K562 (cell line): ENCODE measurements at regions not wholly inside any gene's neighbourhood (a gene's known extent, or its start where the extent isn't known, plus 50 kb on each side); places are given as distances from the start of the nearest gene placed in this dataset.

ENCODE experiments used
- ARNT ChIP-seq, 2 experiments: fragments of 450-650 bp; IDR thresholded peaks; 2 replicates each; pipeline ENCODE4 v1.6.1; 2016; ENCODE audit warnings: mild to moderate bottlenecking in 1 of 2
- DIDO1 ChIP-seq: fragments of 450-650 bp; IDR thresholded peaks from 2 replicates; pipeline ENCODE4 v1.6.1; 2016; ENCODE audit warnings: low read depth, missing biosample characterization, missing genetic modification characterization
- ELF2 ChIP-seq: fragments of 250-450 bp; sonication (Bioruptor Pico); IDR thresholded peaks from 2 replicates; pipeline ENCODE4 v1.5.0; 2021; ENCODE audit warnings: mild to moderate bottlenecking
- ESRRA ChIP-seq: fragments of 450-650 bp; IDR thresholded peaks from 2 replicates; pipeline ENCODE4 v1.6.1; 2014; ENCODE audit warnings: low read depth, mild to moderate bottlenecking, moderate library complexity, borderline replicate concordance
- JUND ChIP-seq, 2 experiments: IDR thresholded peaks; 2 replicates in 1 of 2; 3 replicates in 1 of 2; pipeline ENCODE4 v1.6.1; 2011; ENCODE audit warnings: borderline replicate concordance in 2 of 2, low read depth in 2 of 2, low read length in 2 of 2, improper control_type of control experiment in 1 of 2, missing biosample characterization in 1 of 2, missing genetic modification characterization in 1 of 2, missing genetic modification reagents in 1 of 2
- MAFK ChIP-seq: IDR thresholded peaks from 2 replicates; pipeline ENCODE4 v1.6.1; 2011; ENCODE audit warnings: low read length, improper control_type of control experiment
- NCOA1 ChIP-seq: fragments of 450-650 bp; IDR thresholded peaks from 2 replicates; pipeline ENCODE4 v1.6.1; 2016; ENCODE audit warnings: low read depth
- NFE2L1 ChIP-seq: fragments of 450-650 bp; IDR thresholded peaks from 2 replicates; pipeline ENCODE4 v1.6.1; 2016; ENCODE audit warnings: missing genetic modification characterization, low read depth, mild to moderate bottlenecking, missing compliant biosample characterization, moderate library complexity, borderline replicate concordance
- RBM15 ChIP-seq: fragments of 200-400 bp; formaldehyde crosslinking; IDR thresholded peaks from 2 replicates; pipeline ENCODE4 v1.6.1; 2018; ENCODE audit warnings: mild to moderate bottlenecking, low read length, moderate library complexity; ENCODE audit not compliant: insufficient read depth
- SMAD3 ChIP-seq: fragments of 450-650 bp; formaldehyde crosslinking; conservative IDR thresholded peaks from 2 replicates; pipeline ENCODE4 v1.4.0; 2020; ENCODE audit warnings: mild to moderate bottlenecking
- SP1 ChIP-seq: sonication (generic); formaldehyde crosslinking; IDR thresholded peaks from 2 replicates; pipeline ENCODE4 v1.8.1; 2022; ENCODE audit warnings: mild to moderate bottlenecking, missing genetic modification reagents
- YY1 ChIP-seq, 3 experiments: IDR thresholded peaks; 2 replicates each; pipeline ENCODE4 v1.6.1; 2011; ENCODE audit warnings: low read length in 2 of 3, mild to moderate bottlenecking in 2 of 3, moderate library complexity in 2 of 3, borderline replicate concordance in 1 of 3, control low read depth in 1 of 3, low read depth in 1 of 3; ENCODE audit not compliant: insufficient read depth in 3 of 3, insufficient replicate concordance in 2 of 3, control insufficient read depth in 1 of 3, insufficient read length in 1 of 3; ENCODE audit errors: extremely low read depth in 1 of 3
- ZNF3 ChIP-seq: fragments of 250-450 bp; sonication (Bioruptor Pico); IDR thresholded peaks from 2 replicates; pipeline ENCODE4 v1.5.0; 2021; ENCODE audit warnings: mild to moderate bottlenecking, moderate library complexity
- ZNF583 ChIP-seq: fragments of 250-450 bp; sonication (Bioruptor Pico); IDR thresholded peaks from 2 replicates; pipeline ENCODE4 v1.4.0; 2020
- ZNF589 ChIP-seq: fragments of 200-800 bp; sonication (Bioruptor generic); IDR thresholded peaks from 2 replicates; pipeline ENCODE4 v1.6.1; 2016; ENCODE audit warnings: low read depth, missing genetic modification characterization, missing compliant biosample characterization
- TF ChIP-seq, protein P1 (sequence below): sonication (generic); formaldehyde crosslinking; IDR thresholded peaks from 2 replicates; pipeline ENCODE4 v1.9.0; 2022; ENCODE audit warnings: mild to moderate bottlenecking, missing genetic modification reagents
- TF ChIP-seq, protein P2 (sequence below): fragments of 250-450 bp; sonication (Bioruptor Pico); IDR thresholded peaks from 2 replicates; pipeline ENCODE4 v1.4.0; 2020
- TF ChIP-seq, protein P3 (sequence below): IDR thresholded peaks from 3 replicates; pipeline ENCODE4 v1.6.1; 2011; ENCODE audit warnings: borderline replicate concordance, mild to moderate bottlenecking; ENCODE audit not compliant: insufficient read length, insufficient read depth
- TF ChIP-seq, protein P4 (sequence below): fragments of 450-650 bp; IDR thresholded peaks from 2 replicates; pipeline ENCODE4 v1.6.1; 2018; ENCODE audit warnings: mild to moderate bottlenecking, low read depth; ENCODE audit not compliant: partially characterized antibody

DNA sequence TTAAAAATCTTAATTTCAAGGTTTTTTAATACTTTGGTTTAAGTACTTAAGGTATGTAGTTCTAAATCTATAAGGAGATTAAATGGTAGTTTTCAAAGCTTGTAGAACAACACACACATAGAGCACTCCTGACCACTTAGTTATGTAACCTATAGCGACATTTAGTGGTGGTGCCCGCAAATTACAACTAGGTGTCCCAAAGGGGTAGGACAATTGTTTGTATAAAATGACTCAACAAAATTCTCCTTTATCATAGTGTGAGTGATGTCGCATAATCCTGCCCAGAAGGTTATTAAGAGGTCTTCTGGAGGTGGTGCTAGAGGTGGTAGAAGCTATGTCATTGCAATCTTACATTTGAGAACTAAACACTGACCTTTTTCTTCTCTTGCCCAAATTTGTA is 373.0 kb upstream of the RASGEF1B start (continued):
- TF ChIP-seq ELF2 (CRISPR knock-in tag), result no peak
- TF ChIP-seq NFE2L1 (tag), result peak; percentile 65
- TF ChIP-seq, protein P1, sequence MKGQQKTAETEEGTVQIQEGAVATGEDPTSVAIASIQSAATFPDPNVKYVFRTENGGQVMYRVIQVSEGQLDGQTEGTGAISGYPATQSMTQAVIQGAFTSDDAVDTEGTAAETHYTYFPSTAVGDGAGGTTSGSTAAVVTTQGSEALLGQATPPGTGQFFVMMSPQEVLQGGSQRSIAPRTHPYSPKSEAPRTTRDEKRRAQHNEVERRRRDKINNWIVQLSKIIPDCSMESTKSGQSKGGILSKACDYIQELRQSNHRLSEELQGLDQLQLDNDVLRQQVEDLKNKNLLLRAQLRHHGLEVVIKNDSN (CRISPR knock-in tag), result no peak
- TF ChIP-seq SMAD3 (CRISPR knock-in tag), result no peak
- no peak for TF ChIP-seq SP1 (CRISPR knock-in tag)
- peak in 1 of 2 experiments; percentile 29; a peak in 1 of 4 replicates for TF ChIP-seq ARNT (IDR thresholded peaks at IDR 0.05)
- peak; percentile 80 for TF ChIP-seq MAFK
- no peak for TF ChIP-seq ZNF583 (CRISPR knock-in tag)
- TF ChIP-seq RBM15, result no peak
- TF ChIP-seq, protein P2, sequence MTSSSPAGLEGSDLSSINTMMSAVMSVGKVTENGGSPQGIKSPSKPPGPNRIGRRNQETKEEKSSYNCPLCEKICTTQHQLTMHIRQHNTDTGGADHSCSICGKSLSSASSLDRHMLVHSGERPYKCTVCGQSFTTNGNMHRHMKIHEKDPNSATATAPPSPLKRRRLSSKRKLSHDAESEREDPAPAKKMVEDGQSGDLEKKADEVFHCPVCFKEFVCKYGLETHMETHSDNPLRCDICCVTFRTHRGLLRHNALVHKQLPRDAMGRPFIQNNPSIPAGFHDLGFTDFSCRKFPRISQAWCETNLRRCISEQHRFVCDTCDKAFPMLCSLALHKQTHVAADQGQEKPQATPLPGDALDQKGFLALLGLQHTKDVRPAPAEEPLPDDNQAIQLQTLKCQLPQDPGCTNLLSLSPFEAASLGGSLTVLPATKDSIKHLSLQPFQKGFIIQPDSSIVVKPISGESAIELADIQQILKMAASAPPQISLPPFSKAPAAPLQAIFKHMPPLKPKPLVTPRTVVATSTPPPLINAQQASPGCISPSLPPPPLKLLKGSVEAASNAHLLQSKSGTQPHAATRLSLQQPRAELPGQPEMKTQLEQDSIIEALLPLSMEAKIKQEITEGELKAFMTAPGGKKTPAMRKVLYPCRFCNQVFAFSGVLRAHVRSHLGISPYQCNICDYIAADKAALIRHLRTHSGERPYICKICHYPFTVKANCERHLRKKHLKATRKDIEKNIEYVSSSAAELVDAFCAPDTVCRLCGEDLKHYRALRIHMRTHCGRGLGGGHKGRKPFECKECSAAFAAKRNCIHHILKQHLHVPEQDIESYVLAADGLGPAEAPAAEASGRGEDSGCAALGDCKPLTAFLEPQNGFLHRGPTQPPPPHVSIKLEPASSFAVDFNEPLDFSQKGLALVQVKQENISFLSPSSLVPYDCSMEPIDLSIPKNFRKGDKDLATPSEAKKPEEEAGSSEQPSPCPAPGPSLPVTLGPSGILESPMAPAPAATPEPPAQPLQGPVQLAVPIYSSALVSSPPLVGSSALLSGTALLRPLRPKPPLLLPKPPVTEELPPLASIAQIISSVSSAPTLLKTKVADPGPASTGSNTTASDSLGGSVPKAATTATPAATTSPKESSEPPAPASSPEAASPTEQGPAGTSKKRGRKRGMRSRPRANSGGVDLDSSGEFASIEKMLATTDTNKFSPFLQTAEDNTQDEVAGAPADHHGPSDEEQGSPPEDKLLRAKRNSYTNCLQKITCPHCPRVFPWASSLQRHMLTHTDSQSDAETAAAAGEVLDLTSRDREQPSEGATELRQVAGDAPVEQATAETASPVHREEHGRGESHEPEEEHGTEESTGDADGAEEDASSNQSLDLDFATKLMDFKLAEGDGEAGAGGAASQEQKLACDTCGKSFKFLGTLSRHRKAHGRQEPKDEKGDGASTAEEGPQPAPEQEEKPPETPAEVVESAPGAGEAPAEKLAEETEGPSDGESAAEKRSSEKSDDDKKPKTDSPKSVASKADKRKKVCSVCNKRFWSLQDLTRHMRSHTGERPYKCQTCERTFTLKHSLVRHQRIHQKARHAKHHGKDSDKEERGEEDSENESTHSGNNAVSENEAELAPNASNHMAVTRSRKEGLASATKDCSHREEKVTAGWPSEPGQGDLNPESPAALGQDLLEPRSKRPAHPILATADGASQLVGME (CRISPR knock-in tag), result no peak
- TF ChIP-seq ZNF3 (CRISPR knock-in tag), result no peak
- TF ChIP-seq DIDO1 (tag), result no peak
- TF ChIP-seq NCOA1, result no peak
- TF ChIP-seq YY1 (IDR thresholded peaks at IDR 0.05; ENCODE audit: borderline replicate concordance in 1 of 3, control insufficient read depth in 1 of 3, extremely low read depth in 1 of 3, insufficient read depth in 3 of 3, insufficient read length in 1 of 3, insufficient replicate concordance in 2 of 3, low read depth in 1 of 3, low read length in 2 of 3), result no peak
- TF ChIP-seq, protein P3, sequence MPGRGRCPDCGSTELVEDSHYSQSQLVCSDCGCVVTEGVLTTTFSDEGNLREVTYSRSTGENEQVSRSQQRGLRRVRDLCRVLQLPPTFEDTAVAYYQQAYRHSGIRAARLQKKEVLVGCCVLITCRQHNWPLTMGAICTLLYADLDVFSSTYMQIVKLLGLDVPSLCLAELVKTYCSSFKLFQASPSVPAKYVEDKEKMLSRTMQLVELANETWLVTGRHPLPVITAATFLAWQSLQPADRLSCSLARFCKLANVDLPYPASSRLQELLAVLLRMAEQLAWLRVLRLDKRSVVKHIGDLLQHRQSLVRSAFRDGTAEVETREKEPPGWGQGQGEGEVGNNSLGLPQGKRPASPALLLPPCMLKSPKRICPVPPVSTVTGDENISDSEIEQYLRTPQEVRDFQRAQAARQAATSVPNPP, result no peak
- 0 out of 2 replicates have a peak, but pooled peaks have one; percentile 13 for TF ChIP-seq ESRRA
- TF ChIP-seq ZNF589 (CRISPR knock-in tag), result no peak
- TF ChIP-seq JUND (IDR thresholded peaks at IDR 0.05; ENCODE audit: borderline replicate concordance, low read depth, low read length), result peak; percentile 34; the same call in 1 of the 2 replicates
- TF ChIP-seq JUND (tag; IDR thresholded peaks at IDR 0.05; ENCODE audit: borderline replicate concordance, low read depth, low read length), result no peak; the same call in 2 of the 3 replicates
- TF ChIP-seq, protein P4, sequence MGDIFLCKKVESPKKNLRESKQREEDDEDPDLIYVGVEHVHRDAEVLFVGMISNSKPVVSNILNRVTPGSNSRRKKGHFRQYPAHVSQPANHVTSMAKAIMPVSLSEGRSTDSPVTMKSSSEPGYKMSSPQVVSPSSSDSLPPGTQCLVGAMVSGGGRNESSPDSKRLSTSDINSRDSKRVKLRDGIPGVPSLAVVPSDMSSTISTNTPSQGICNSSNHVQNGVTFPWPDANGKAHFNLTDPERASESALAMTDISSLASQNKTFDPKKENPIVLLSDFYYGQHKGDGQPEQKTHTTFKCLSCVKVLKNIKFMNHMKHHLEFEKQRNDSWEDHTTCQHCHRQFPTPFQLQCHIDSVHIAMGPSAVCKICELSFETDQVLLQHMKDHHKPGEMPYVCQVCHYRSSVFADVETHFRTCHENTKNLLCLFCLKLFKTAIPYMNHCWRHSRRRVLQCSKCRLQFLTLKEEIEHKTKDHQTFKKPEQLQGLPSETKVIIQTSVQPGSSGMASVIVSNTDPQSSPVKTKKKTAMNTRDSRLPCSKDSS, result no peak
